ENCODE measurements at regions not wholly inside any gene's neighbourhood (a gene's known extent, or its start where the extent isn't known, plus 50 kb on each side); places are given as distances from the start of the nearest gene placed in this dataset.
"Not testable (repeated sequence)": the region's sequence is repeated elsewhere in the genome, so short reads cannot be mapped to it uniquely, and the experiment has no call there.

- DNase-seq (ENCODE audit: low spot score), result no peak
Measured at GRCh38 chr2:77721593-77721992, 199.4 kb upstream of the LRRTM4 start.

GRCh38 chr2:77725045-77725444, 202.9 kb upstream of the LRRTM4 start:
- no peak for DNase-seq (ENCODE audit: low spot score)

- DNase-seq (ENCODE audit: low spot score), result not testable (repeated sequence)
Measured at GRCh38 chr2:77734662-77735340, 212.6 kb upstream of the LRRTM4 start.

GRCh38 chr2:77737236-77737635, 215.1 kb upstream of the LRRTM4 start:
- DNase-seq (ENCODE audit: low spot score), result no peak

GRCh38 chr2:77746780-77747179, 224.6 kb upstream of the LRRTM4 start:
- DNase-seq (ENCODE audit: low spot score), result no peak

- DNase-seq (ENCODE audit: low spot score), result peak; percentile 61
Measured at GRCh38 chr2:77753710-77754345, 231.7 kb upstream of the LRRTM4 start.

- no peak for DNase-seq (ENCODE audit: low spot score)
Measured at GRCh38 chr2:77767388-77768076, 245.4 kb upstream of the LRRTM4 start.

- no peak for DNase-seq (ENCODE audit: low spot score)
Measured at GRCh38 chr2:77768508-77768907, 246.3 kb upstream of the LRRTM4 start.

- no peak for DNase-seq (ENCODE audit: low spot score)
Measured at GRCh38 chr2:77778917-77779316, 256.7 kb upstream of the LRRTM4 start.

GRCh38 chr2:77793500-77793899, 271.3 kb upstream of the LRRTM4 start:
- DNase-seq (ENCODE audit: low spot score), result not testable (repeated sequence)

- DNase-seq (ENCODE audit: low spot score), result no peak
Measured at GRCh38 chr2:77796397-77796796, 274.2 kb upstream of the LRRTM4 start.

- DNase-seq (ENCODE audit: low spot score), result no peak
Measured at GRCh38 chr2:77797088-77797487, 274.9 kb upstream of the LRRTM4 start.

- DNase-seq (ENCODE audit: low spot score), result no peak
Measured at GRCh38 chr2:77800410-77800809, 278.2 kb upstream of the LRRTM4 start.

- DNase-seq (ENCODE audit: low spot score), result no peak
Measured at GRCh38 chr2:77807531-77808215, 285.5 kb upstream of the LRRTM4 start.

- DNase-seq (ENCODE audit: low spot score), result no peak
Measured at GRCh38 chr2:77808599-77808998, 286.4 kb upstream of the LRRTM4 start.

- no peak for DNase-seq (ENCODE audit: low spot score)
Measured at GRCh38 chr2:77813599-77813998, 291.4 kb upstream of the LRRTM4 start.

- DNase-seq (ENCODE audit: low spot score), result no peak
Measured at GRCh38 chr2:77816618-77817017, 294.4 kb upstream of the LRRTM4 start.

- no peak for DNase-seq (ENCODE audit: low spot score)
Measured at GRCh38 chr2:77818186-77818585, 296.0 kb upstream of the LRRTM4 start.

GRCh38 chr2:77823028-77823427, 300.9 kb upstream of the LRRTM4 start:
- DNase-seq (ENCODE audit: low spot score), result no peak

GRCh38 chr2:77831060-77831459, 308.9 kb upstream of the LRRTM4 start:
- no peak for DNase-seq (ENCODE audit: low spot score)

- no peak for DNase-seq (ENCODE audit: low spot score)
Measured at GRCh38 chr2:77831471-77831870, 309.3 kb upstream of the LRRTM4 start.

- DNase-seq (ENCODE audit: low spot score), result no peak
Measured at GRCh38 chr2:77831898-77832297, 309.7 kb upstream of the LRRTM4 start.

Measured in ecto neural progenitor cell (in vitro differentiated cells).